ENCODE measurements at regions not wholly inside any gene's neighbourhood (a gene's known extent, or its start where the extent isn't known, plus 50 kb on each side); places are given as distances from the start of the nearest gene placed in this dataset.

DNA sequence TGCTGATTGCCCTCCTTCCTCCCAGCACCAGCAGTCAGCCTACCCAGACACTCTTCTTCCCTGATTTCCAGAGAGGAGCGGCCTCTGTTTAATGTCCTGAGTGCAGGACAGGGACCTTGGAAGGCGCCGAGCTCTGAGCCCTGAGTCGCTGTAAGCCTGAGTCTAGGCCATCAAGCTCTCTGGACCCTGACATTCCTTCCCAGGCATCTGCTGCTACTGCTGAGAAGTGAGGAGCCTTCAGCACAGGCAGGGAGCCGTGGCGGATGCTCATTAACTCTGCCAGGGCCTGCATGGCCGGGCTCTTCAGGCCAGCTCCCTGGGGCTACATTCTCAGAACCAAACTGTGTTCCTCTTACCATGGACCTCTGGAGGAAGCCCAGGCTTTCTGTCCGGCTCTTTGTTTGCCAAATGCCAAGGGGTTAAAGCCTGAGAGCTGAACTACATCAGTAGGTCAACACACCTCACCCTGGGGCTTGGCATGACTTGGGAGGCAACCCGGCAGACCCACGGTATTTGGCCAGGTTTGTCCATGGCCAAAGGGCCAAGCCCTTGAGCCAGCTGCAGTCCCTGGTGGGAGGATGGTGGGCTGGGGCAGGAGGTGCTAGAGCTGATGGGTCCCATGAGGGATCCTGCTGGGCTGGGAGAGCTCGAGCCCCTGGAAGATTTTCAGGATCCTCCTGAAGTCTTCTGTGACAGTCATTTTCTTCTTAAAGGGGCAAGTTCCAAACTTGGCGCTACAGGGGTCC, 721.4 kb downstream of the BRD1 start:
- DNase-seq (ENCODE audit: low read depth): no peak

GRCh38 chr22:49104434-49104833, 723.2 kb downstream of the BRD1 start:
- no peak for DNase-seq (ENCODE audit: low read depth)

- no peak for DNase-seq (ENCODE audit: low read depth)
These were observed 724.2 kb downstream of the BRD1 start for GRCh38 chr22:49103314-49104059.

GRCh38 chr22:49102367-49102766, 725.3 kb downstream of the BRD1 start:
- no peak for DNase-seq (ENCODE audit: low read depth)

DNA sequence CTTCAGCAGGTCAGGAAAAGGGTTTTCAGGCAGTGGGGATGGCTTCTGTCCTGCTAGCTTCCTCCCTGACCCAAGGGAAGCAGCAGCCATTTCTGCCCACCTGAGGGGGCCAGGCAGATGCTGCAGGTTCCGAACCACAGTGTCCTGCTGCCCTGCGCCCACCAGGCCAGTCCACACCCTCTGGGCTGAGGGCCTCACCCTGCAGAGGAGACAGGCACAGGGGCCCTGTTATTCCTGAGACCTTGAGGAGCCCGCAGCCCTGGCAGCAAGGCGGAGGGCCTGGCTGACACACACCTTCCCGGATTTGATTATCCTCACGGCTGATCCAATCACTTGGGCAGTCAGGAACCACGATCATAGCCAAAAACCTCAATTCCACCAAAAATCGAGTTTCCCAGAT, 725.8 kb downstream of the BRD1 start:
- no peak for DNase-seq (ENCODE audit: low read depth)

DNA sequence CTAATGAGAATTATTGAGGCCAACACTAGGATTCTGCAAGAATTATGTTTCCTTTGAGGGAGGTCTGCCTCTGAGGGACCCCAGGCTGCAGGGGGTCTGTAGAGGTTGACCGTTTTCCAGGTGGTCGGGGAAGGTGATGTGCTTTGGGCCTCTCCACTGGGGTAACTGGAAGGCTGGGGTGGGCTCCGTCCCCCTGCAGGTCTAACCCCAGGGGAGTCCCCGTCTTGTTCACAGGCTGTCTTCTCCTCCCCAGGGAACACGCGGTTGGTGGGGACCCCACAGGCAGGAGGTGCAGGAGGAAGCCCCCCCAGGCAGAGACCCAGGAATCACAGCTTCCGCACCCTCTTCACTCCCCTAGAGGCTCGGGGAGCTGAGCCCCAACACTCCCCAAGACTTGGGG, 726.4 kb downstream of the BRD1 start:
- no peak for DNase-seq (ENCODE audit: low read depth)

- no peak for DNase-seq (ENCODE audit: low read depth)
These were observed 726.9 kb downstream of the BRD1 start for GRCh38 chr22:49100773-49101172.

DNA sequence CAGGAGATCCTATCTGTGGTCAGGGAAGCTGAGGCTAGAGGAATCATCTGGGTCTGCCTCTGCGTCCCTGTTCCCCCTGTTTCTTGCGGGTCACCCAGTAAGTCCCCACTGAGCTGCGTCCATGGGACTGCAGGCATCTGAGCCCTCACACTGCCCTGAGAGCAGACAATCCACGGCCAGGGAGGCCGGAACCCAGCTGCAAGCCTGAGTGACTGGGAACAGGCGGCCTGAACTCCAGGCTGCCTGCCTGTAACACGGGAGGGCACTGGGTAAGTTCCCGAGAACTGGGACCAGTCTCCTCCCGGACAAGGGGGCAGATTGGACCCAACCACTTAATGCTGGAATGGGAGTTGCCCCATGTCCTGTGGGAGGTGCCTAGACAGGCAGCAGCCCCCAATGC, 727.4 kb downstream of the BRD1 start:
- no peak for DNase-seq (ENCODE audit: low read depth)

- DNase-seq (ENCODE audit: low read depth): peak; percentile 78
These were observed 728.1 kb downstream of the BRD1 start for GRCh38 chr22:49099496-49100124.

DNA sequence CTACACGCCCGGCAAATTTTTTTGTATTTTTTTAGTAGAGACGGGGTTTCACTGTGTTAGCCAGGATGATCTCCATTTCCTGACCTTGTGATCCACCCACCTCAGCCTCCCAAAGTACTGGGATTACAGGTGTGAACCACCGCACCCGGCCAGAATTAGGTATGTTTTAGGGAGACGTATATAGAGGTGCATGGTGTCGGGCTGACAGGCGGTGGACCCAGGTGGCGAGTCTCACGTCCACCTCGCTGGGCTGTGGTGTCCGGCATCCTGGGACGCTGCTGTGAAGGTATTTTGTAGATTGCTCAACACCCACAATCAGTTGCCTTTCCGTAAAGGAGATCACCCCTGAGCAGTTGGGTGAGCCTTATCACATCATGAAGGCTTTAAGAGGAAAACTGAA, 728.6 kb downstream of the BRD1 start:
- DNase-seq (ENCODE audit: low read depth): no peak

- DNase-seq (ENCODE audit: low read depth): peak; percentile 32
These were observed 729.7 kb downstream of the BRD1 start for GRCh38 chr22:49097966-49098365.

GRCh38 chr22:49097171-49097925, 730.3 kb downstream of the BRD1 start:
- DNase-seq (ENCODE audit: low read depth): no peak

DNA sequence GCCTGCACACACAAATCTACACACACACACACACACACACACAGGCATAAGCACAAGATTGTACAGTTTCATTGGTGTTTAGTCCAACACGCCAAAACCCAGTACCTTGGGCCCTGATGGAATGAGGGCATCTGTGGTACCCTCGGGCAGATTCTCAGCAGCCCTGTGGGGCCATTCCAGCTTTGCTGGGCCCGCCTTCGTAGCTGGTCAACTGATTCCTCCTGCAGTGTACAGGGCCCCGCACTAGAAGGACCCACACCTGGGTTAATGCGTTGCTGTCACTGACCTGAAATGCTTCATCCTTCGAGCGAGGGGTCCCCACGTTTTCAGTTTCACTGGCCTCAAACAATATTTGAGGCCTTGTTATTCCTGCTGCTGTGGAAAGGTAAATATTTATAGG, 731.2 kb downstream of the BRD1 start:
- no peak for DNase-seq (ENCODE audit: low read depth)

- DNase-seq (ENCODE audit: low read depth): no peak
These were observed 732.3 kb downstream of the BRD1 start for GRCh38 chr22:49095366-49095765.

GRCh38 chr22:49094858-49095257, 732.8 kb downstream of the BRD1 start:
- no peak for DNase-seq (ENCODE audit: low read depth)

DNA sequence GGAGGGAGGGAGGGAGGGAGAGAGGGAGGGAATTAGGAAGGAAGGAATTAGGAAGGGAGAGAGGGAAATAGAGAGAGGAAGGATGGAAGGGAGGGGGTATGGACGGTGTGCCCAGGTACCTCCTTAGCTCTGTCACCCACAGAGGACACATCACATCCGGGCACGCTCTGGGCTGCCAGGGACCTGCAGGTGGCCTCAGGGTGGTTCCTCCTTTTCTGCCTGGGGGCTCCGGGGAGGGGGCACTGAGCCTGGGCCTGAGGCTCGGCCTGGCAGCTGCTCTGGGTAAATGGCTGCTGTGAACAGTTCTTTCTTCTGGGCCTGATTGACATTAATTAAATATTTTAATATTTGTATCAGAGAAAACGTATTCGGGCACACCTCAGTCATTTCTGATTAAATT, 733.5 kb downstream of the BRD1 start:
- no peak for DNase-seq (ENCODE audit: low read depth)

GRCh38 chr22:49093192-49093880, 734.3 kb downstream of the BRD1 start:
- no peak for DNase-seq (ENCODE audit: low read depth)

DNA sequence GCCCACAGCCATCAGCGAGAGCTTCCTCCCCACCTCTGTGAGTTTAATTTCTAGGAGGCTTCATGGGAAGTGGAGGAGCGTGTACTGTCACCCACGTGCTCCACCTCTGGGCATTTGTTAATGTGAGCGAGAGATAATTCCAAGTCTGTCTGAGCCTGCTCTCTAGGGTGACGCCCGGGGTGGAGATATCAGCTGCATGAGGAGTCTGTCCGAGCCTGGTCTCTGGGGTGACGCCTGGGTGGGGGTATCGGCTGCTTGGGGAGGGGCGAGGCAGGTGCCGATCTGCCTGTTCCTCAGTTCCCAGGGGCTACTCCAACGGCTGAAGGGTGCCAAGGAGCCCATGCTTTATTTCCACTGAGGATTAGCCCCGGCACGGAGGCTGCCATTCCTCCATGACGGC, 735.0 kb downstream of the BRD1 start:
- no peak for DNase-seq (ENCODE audit: low read depth)

DNA sequence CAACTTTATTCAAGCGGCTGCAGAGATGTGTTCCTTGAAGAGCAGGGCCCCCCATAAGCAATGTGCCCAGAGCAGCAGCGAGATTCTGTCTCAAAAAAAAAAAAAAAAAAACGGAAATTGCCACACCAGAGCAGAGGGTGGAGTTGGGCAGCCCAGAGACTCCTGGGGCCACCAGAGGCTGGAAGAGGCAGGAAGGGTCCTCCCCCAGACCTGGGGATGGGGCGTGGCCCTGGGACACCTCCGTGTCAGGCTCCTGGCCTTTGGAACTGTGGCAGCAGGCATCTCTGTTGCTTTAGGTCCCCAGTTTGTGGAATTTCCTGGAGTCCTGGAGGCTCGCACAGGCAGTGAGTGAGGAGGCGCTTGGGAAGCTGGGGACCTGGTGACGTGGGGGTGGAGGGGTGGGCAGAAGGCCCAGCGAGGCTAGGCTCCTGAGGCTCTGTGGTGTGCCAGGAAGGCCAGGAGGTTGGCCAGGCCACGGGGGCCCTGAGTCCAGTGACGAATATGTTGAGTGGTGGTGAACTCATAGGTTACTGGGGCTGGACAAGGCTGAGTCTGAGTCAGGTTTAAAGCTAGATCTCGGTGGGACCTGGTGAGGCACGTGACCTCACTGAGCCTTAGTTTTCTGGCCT, 735.6 kb downstream of the BRD1 start:
- no peak for DNase-seq (ENCODE audit: low read depth)

GRCh38 chr22:49091451-49091850, 736.2 kb downstream of the BRD1 start:
- DNase-seq (ENCODE audit: low read depth): no peak

- no peak for DNase-seq (ENCODE audit: low read depth)
These were observed 736.9 kb downstream of the BRD1 start for GRCh38 chr22:49090853-49091135.
